Anterior cingulate cortex (tissue), 58 donors: ENCODE measurements at regions not wholly inside any gene's neighbourhood (a gene's known extent, or its start where the extent isn't known, plus 50 kb on each side); places are given as distances from the start of the nearest gene placed in this dataset.

Experiments used
- DNase-seq, 58 donors: peaks; one replicate each; lab custom pipeline; 2025; lab: John Stamatoyannopoulos, UW

DNA sequence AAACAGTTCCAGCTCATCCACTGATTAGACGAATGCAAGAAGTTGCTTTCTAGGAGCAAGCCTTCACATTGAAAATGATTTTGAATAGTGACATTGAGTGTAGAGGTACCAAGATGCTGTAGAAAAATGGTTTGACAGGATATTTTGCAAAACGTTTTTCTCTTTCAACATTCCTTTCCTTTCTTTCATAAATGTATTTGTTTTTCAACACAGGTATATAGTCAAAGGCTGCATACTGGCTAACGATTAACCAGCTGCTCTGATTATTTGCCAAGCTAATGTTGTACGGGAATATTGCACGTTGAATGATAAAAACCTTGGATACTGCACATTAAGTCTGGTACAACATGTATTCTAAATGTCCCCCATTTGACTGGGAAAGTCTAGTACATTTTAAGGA lies 78.8 kb upstream of the TENT5A start:
- no peak for DNase-seq

DNA sequence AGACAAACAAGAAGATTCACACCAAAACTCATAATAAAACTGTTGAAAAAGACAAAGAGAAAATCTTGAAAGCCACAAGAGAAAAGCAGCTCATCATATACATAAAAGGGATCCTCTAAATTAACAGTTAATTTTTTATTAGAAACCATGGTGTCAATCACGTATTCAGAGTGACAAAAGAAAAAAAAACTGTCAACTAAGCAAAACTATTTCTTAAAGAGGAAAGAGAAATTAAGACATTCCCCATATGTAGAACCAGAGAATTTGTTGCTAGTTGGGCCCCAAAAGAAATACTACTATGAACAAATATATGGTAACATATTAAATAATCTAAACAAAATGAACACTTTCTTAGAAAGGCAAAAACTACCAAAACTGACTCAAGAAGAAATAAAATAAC lies 74.3 kb upstream of the TENT5A start:
- DNase-seq, result no peak

DNA sequence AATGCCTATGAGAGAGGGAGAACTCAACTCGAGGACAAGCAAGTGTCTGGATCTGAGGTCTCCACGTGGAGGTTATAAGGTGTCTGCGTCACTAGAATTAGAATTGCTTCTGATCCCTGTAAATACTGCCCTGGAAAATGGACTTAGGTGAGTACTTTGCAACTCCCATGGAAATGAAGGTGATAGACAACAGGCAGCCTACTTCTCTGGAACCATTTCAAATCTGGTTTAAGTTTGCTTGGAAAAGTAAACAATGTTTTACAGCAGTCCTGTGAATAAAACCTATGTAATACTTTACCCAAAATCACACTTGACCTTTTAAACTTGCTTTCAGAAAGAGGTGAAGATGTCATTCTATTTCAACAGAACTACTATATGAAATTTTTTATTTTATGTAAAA lies 70.1 kb upstream of the TENT5A start:
- no peak for DNase-seq

DNA sequence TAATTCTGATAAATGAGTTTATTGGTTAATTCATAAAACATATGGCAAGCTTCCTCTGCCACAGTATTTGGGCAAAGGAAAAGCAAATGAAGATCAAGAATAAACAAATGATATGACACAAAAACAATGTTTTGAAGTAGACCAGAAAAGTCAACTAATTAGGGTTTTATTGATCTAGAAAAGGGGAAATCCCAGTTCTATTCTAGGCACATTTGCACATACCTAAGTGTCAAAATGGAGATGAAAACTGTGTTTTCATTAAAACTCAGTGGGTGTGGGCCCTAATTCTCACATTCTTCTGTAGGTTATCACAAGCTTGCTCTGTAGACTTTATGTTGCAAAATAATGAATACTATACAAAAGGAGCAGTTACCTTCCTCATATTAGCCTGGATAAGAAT lies 69.0 kb upstream of the TENT5A start:
- DNase-seq, result no peak

DNA sequence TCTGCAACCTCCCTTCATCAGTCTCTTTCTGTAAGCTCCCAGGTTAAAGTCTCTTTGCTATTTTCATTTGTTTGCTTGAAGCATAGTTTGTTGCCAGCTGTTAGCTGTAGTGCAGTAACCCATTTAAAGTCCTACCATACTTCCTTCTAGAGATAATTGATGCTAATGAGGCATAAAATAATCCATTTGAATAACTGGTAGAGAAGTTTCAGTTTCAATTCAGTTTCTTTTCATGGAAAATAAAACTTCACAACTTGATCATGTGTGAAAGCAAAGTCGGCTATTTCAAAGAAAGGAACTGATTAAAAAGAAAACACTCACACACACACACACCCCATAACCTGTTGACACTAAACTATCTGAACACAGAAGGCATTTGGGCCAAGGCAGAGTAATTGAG lies 68.5 kb upstream of the TENT5A start:
- no peak for DNase-seq

DNA sequence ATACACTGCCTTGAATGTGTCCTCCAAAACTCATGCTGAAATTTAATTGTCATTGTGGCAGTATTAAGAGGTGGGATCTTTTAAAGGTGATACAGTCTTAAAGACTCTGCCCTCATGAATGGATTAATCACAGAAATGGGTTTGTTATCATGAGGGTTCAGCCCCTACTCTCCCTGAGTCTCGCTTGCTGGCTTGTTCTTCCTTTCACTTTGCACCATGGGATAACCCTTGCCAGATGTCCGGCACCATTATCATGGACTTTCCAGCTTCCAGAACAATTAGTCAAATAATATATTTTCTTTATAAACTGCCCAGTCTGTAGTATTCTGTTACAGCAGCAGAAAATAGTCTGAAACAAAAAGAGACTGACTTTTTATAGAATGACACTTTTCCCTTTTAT lies 67.9 kb upstream of the TENT5A start:
- DNase-seq, result no peak

DNA sequence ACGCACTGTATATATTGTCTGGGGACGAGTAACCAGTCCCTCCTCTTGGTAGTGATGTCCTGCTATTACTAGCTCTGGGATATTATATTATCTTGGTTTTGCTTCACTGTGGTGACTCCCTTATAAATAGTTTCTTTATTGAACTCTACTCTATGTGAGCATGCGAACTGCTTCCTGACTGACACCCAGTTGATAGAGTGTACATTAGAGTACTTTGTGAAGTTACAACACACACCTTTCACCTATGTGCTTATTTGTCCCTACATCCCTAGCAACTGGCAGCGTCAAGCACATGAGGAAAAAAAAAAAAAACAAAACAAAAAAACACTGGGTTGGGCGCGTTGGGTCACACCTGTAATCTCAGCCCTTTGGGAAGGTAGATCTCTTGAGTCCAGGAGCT lies 67.3 kb upstream of the TENT5A start:
- DNase-seq, result no peak

DNA sequence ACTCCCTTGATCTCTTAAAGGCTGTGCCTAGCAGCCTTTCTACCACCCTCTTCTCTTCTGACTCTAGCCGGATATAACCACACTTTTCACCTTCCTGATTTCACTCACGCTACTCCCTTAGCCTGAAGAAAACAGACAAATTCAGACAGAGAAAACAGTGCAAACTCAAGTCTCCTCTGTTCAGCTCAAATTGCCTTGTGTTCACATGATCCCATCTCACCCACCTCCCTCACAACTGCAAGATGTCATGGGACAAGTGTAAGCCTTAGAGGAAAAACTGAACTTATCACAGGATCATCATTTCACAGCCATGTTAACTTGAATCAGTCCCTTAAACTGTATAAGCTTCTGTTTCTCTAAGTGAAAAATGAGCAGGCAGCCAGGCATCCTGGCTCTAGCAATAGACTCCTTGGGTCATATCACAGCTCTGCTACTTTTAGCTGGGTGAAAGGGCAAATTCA lies 66.5 kb upstream of the TENT5A start:
- no peak for DNase-seq

DNA sequence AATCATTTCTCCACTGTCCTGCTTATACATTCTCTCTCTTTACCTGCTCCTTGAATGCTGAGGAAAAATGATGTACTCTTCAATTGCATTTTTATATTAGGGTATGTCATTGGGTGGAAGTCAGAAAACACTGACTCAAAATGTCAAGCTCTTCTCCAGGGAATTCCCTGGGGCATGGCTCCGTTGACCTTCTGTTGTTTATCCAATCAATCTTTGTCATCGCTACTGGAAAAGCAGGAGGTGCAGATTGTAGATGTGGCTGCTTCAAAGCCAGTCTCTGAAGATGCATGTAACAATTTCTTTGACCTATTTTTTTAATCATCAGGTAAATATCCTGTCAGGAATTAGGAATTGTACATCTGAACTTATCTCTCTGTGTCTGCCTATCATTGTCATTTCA lies 63.9 kb upstream of the TENT5A start:
- no peak for DNase-seq

DNA sequence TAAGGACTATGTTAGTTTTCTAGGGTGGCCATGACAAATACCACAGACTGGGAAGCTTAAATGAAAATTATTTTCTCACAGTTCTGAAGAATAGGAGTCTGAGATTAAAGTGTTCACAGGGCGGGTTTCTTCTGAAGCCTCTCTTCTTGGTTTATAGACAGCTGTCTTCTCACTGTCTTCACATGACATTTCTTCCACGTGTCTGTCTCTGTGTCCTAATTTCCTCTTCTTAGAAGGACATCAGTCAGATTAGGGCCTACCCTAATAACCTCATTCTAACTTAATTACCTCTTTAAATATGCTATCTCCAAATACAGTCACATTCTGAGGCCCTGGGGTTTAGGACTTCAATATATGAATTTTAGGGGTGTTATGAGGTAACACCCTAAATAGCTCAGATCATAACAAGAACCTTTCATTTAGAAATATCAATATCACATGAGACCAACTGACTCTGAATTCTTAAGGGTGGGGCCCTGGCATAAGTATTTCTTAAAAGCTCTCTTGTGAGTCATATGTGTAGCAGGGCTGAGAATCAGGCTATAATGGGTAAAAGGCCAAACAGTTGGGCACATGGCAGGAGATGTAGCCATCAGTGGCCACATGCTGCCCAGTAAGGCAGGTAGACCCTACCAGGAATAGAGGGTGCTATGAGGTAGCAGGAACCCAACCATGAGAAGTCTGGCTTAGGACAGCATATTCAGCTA lies 62.0 kb upstream of the TENT5A start:
- no peak for DNase-seq

DNA sequence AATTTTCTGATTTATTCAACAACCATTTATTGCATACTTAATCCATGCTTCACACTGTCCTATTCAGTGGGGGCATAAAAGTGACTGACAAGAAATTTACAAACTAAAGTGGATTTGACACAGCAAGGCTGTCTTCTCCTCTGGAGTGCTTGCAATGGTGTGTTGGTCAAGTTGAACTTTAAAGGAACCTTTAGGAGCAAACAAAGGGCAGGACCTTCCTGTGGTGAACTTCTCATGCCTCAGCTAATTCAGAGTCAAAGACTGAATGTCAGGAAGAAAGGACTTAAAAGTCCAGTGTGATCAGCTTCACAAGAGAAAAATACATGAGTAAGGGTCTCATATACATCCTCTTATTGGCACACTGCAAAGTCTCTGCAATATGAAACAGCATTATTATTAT lies 60.8 kb upstream of the TENT5A start:
- DNase-seq, result no peak

DNA sequence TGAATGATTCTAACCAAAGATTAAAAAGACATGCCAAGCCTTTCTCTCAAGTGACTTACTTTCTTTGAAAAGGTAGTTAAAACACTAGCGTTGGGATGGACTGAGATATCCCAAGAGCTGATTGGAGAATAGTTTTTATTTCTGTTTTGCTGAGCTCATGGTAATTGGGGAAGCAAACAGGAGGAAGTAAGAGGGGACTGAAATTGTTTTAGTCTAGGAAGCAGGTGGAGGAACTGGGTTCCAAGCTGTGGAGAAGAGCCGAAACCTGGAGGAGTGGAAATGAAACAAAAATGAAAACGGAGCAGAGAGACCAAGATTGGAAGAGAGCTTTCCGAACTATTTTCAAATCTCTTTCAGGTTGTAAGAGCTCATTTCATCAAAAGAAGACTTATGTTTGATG lies 59.9 kb upstream of the TENT5A start:
- no peak for DNase-seq

DNA sequence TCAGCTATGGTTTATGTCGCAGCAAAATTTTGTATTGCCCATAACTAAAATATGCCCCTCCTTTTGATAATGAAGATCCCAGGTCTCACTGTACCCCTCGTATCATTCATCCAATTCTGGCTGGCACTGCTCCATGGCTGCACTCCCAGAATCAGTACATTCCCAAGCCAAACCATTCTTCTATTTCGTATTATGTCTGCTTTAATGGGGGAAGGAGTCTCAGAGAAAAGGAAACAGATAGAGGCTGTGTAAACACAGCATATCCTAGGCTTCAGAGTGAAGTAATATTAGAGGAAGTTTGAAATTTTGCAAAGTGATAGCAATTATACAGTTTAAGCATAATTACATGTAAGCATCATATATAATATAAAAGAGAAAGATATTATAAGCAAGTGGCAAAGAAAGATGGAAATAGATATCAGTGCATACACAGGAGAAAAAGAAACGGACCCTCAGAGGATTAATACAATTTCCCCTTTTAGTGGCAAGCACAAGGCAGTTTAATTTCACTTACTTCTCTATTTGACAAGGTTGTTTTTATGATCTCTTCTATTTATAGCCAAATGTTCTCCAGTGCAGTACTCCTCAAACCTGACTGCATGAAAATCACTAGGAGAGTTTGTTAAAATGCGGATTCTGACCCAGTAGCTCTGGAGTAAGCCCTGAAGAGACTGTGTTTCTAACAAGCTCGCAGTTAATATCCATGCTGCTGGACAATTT lies 56.5 kb upstream of the TENT5A start:
- DNase-seq, result no peak

DNA sequence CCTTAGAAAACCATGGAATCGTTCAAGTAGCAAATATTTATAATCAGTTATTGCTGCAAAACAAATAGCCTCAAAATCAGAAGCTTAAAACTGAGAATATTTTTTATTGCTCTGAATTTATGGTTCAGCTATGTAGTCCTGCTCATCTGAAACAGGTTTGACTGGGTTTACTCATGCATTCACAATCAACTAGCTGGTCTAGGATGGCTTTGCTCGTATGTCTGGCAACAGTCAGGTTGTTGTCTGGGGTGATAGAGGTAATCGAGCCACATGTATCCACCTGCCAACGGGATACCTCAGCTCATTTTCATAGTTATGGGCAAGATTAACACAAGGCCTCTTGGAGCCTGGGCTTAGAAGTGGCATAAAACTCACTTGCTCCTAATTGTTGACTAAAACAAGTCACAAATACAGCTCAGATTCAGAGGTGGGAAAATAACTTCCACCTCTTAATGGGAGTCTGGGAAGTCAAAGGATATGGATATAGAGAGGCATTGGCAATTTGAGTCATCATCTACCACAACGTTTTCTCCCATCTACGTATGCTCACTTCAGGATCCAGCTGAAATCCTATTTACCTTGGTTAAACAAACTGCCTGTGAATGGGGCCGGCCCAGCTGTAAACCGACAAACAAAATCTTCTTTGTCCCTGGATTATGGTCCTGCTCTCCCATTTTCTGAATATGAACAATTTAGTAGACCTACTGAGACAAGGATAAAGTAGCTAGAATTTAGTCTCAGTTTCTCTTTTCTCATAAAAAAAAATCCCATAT lies 54.5 kb upstream of the TENT5A start:
- DNase-seq, result no peak

DNA sequence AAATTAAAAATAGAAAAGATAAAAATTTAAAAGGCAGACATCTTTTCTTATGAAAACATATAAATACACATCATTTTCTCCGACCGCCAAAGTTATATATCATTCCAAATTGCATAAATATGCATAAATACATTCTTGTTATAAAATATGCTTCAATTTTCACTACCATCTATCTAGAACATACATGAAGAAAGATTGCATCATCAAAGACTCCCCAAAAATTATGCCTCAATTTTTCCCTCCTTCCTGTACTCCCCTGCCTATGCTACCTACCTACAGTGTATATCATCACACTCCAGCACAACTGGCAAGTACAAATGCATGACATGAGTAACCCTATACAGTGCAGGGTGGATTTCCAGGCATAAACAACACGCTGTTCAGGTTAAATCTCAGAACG lies 49.9 kb upstream of the TENT5A start:
- DNase-seq, result no peak
